ENCODE measurements at regions not wholly inside any gene's neighbourhood (a gene's known extent, or its start where the extent isn't known, plus 50 kb on each side); places are given as distances from the start of the nearest gene placed in this dataset.
"Not testable (repeated sequence)": the region's sequence is repeated elsewhere in the genome, so short reads cannot be mapped to it uniquely, and the experiment has no call there.

DNA sequence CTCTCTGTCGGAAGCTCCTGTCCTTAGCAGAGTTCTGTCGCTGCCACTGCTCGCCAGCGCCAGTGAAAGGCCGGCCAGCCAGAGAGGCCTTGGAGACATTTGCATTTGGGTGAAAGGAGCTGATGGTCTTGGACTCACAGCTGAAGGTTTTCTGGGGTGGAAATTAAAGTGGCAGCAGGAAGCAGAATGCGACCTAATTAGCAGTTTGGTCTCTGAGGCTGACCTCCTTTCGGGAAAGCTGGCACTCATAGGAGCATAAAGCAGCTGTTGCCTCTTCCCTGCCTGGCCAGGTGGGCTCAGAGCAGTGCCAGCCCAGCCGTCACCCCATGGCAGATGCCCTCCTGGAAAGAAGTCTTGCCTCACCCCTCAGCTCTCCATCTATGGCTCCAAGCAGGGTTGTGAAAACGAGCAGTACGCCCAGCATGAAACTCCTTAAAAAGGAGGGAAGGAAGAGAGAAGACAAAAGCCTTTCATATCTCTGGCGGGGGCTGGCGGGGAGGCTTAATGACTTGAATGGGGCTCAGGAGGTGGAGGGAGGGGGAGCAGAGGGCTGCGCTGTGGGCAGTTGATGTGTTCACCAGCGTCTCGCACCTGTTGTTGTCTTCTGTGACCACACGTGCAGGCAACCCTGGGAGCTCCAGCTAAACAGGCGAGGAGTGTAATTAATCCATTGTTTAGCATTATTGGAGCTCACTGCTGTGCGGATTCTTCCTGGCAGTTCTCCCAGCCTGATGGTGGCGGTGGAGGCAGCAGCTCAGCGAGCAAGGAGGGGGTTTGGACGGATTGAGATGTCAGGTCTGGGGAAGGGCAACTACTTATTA, 264.0 kb downstream of the MID1IP1 start:
- TF ChIP-seq, protein P1, sequence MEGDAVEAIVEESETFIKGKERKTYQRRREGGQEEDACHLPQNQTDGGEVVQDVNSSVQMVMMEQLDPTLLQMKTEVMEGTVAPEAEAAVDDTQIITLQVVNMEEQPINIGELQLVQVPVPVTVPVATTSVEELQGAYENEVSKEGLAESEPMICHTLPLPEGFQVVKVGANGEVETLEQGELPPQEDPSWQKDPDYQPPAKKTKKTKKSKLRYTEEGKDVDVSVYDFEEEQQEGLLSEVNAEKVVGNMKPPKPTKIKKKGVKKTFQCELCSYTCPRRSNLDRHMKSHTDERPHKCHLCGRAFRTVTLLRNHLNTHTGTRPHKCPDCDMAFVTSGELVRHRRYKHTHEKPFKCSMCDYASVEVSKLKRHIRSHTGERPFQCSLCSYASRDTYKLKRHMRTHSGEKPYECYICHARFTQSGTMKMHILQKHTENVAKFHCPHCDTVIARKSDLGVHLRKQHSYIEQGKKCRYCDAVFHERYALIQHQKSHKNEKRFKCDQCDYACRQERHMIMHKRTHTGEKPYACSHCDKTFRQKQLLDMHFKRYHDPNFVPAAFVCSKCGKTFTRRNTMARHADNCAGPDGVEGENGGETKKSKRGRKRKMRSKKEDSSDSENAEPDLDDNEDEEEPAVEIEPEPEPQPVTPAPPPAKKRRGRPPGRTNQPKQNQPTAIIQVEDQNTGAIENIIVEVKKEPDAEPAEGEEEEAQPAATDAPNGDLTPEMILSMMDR (IDR thresholded peaks at IDR 0.05): no peak
- no peak for TF ChIP-seq POLR2AphosphoS5 (IDR thresholded peaks at IDR 0.05)
- TF ChIP-seq POLR2A (IDR thresholded peaks at IDR 0.05): no peak
- DNase-seq (ENCODE audit: low spot score in 2 of 2): no peak
- no peaks in the 10 kb centered on the region for H3K4me1 ChIP-seq
- H3K27ac ChIP-seq: no peak overlapping the region
- H3K4me3 ChIP-seq: no peak overlapping the region
- peaks cover 5 to 11% of the 10 kb centered on the region in 2 donors for H3K9me3 ChIP-seq
- H3K36me3 ChIP-seq: no peaks in the 10 kb centered on the region
- H3K27me3 ChIP-seq: peaks cover 0 to 58% of the 10 kb centered on the region in 2 donors
- intact Hi-C loops (cut with DNase I; ENCODE audit: low total_unique reads): no loop called here

DNA sequence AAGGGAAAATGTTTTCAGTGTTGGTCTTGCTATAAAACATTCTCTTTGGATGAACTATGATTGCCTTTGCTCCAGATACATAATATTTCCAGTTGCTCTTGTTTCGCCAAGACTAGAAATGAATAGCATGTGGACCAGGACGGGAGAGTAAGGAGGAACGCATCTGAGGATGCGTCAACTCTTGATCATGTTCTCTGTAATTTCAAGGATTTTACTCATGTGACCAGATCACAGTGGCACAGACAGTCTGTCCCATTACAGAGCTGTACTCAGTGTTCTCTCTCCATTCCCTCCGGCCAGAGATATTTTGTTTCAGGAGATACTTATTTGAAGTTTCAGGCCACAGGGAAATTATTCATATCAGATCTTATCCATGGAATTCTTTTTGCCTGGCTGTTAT, 266.6 kb downstream of the MID1IP1 start:
- H3K4me3 ChIP-seq: no peak overlapping the region
- H3K36me3 ChIP-seq: no peaks in the 10 kb centered on the region
- no peaks in the 10 kb centered on the region for H3K4me1 ChIP-seq
- no peak for DNase-seq (ENCODE audit: low spot score in 2 of 2)
- peaks cover 0 to 63% of the 10 kb centered on the region in 2 donors for H3K27me3 ChIP-seq
- TF ChIP-seq POLR2A (IDR thresholded peaks at IDR 0.05): no peak
- TF ChIP-seq, protein P1 (IDR thresholded peaks at IDR 0.05): no peak
- TF ChIP-seq POLR2AphosphoS5 (IDR thresholded peaks at IDR 0.05): no peak
- intact Hi-C loops (cut with DNase I; ENCODE audit: low total_unique reads): no loop called here
- H3K9me3 ChIP-seq: peaks cover 0 to 5% of the 10 kb centered on the region in 2 donors
- H3K27ac ChIP-seq: no peak overlapping the region

DNA sequence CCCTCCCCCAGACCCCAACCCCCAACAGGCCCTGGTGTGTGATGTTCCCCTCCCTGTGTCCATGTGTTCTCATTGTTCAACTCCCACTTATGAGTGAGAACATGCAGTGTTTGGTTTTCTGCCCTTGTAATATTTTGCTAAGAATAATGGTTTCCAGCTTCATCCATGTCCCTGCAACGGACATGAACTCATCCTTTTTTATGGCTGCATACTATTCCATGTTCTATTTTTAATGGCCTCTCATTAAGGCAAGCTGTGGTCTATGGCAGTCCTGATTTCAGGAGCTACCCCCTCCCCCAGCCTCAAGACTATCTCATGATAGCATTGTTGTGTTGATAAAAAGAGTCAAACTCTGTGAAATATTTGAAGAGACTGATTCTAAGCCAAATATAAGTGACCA, 267.4 kb downstream of the MID1IP1 start:
- DNase-seq (ENCODE audit: low spot score in 2 of 2); H3K4me1 ChIP-seq; H3K36me3 ChIP-seq; H3K9me3 ChIP-seq; H3K27ac ChIP-seq; intact Hi-C loops (cut with DNase I; ENCODE audit: low total_unique reads); H3K4me3 ChIP-seq: not testable (repeated sequence)
- peaks cover 0 to 62% of the 10 kb centered on the region in 2 donors for H3K27me3 ChIP-seq

DNA sequence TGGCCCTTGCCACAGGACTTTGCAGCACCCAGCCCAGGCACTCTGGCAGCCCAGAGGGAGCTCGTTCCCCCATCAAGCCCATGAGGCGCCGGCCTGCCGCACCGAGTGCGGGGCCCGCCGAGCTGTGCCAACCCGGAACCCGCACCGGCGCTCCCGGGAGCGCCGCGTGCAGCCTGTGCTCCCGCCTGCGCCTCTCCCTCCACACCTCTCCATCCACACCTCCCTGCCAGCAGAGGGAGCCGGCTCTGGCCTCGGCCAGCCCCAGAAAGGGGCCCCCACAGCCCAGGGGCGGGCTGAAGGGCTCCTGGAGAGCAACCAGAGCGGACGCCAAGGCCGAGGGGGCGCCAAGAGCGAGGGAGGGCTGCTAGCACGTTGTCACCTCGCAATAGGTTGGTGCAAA, 268.8 kb downstream of the MID1IP1 start:
- intact Hi-C loops (cut with DNase I; ENCODE audit: low total_unique reads): no loop called here
- TF ChIP-seq POLR2A (IDR thresholded peaks at IDR 0.05) (no peak), POLR2AphosphoS5 (IDR thresholded peaks at IDR 0.05) (no peak)
- TF ChIP-seq, protein P1 (IDR thresholded peaks at IDR 0.05): no peak
- H3K36me3 ChIP-seq: no peaks in the 10 kb centered on the region
- H3K27ac ChIP-seq: no peak overlapping the region
- H3K27me3 ChIP-seq: peaks cover 0 to 55% of the 10 kb centered on the region in 2 donors
- DNase-seq (ENCODE audit: low spot score in 2 of 2): no peak
- H3K4me3 ChIP-seq: no peak overlapping the region
- H3K9me3 ChIP-seq: peaks cover 0 to 5% of the 10 kb centered on the region in 2 donors
- H3K4me1 ChIP-seq: no peaks in the 10 kb centered on the region

DNA sequence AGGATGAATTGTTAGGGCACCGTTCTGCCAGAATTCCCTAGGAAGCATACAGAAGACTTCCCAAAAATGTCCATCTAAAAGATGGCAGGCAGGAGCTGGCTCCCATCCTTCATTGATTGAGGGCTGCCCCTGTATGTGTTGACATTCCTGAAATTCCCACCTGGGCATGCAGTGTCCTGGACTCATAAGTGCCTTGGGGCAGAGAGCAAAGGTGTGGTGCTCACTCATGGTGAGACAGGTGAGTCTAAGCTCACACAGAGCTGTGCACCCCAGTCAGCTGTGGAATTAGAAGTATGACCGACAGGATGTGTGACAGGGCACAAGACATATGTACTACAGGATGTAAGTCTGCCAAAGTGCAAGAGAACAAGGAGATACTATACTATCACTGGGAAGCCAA, 271.9 kb downstream of the MID1IP1 start:
- peaks cover 0 to 30% of the 10 kb centered on the region in 2 donors for H3K27me3 ChIP-seq
- H3K27ac ChIP-seq: no peak overlapping the region
- no peaks in the 10 kb centered on the region for H3K4me1 ChIP-seq
- intact Hi-C loops (cut with DNase I; ENCODE audit: low total_unique reads): no loop called here
- peaks cover 5 to 11% of the 10 kb centered on the region in 2 donors for H3K9me3 ChIP-seq
- TF ChIP-seq, protein P1 (IDR thresholded peaks at IDR 0.05): no peak
- TF ChIP-seq POLR2A (IDR thresholded peaks at IDR 0.05) (no peak), POLR2AphosphoS5 (IDR thresholded peaks at IDR 0.05) (no peak)
- no peaks in the 10 kb centered on the region for H3K36me3 ChIP-seq
- DNase-seq (ENCODE audit: low spot score in 2 of 2): no peak
- no peak overlapping the region for H3K4me3 ChIP-seq
